Ureter (tissue), 1 donor: ENCODE measurements at regions not wholly inside any gene's neighbourhood (a gene's known extent, or its start where the extent isn't known, plus 50 kb on each side); places are given as distances from the start of the nearest gene placed in this dataset.
A peak's percentile ranks its signal among the peaks of the same experiment; 100 is the strongest.

ENCODE experiments used
- DNase-seq: peaks from one replicate; pipeline ENCODE4 v3.0.0-alpha.2; 2020; ENCODE audit warnings: low spot score
- donor health status: DM: yes; HTN: yes; CAD: no.

GRCh38 chr6:142500250-142500786, 198.5 kb downstream of the ADGRG6 start:
- no peak for DNase-seq

- no peak for DNase-seq
These were observed 200.0 kb downstream of the ADGRG6 start for GRCh38 chr6:142501795-142502194.

- no peak for DNase-seq
These were observed 205.3 kb downstream of the ADGRG6 start for GRCh38 chr6:142507065-142507464.

GRCh38 chr6:142510211-142510610, 208.4 kb downstream of the ADGRG6 start:
- no peak for DNase-seq

- DNase-seq, result no peak
These were observed 216.3 kb downstream of the ADGRG6 start for GRCh38 chr6:142518126-142518525.

GRCh38 chr6:142518761-142519160, 217.0 kb downstream of the ADGRG6 start:
- DNase-seq, result no peak

- no peak for DNase-seq
These were observed 220.0 kb downstream of the ADGRG6 start for GRCh38 chr6:142521791-142522190.

GRCh38 chr6:142523515-142524375, 221.9 kb downstream of the ADGRG6 start:
- no peak for DNase-seq

- DNase-seq, result no peak
These were observed 228.8 kb downstream of the ADGRG6 start for GRCh38 chr6:142530566-142530965.

- no peak for DNase-seq
These were observed 229.9 kb downstream of the ADGRG6 start for GRCh38 chr6:142531727-142532126.

- DNase-seq, result no peak
These were observed 232.3 kb downstream of the ADGRG6 start for GRCh38 chr6:142534076-142534475.

GRCh38 chr6:142534484-142534883, 232.7 kb downstream of the ADGRG6 start:
- DNase-seq, result no peak

GRCh38 chr6:142537612-142538478, 236.0 kb downstream of the ADGRG6 start:
- DNase-seq, result no peak

- DNase-seq, result peak; percentile 61
These were observed 241.0 kb downstream of the ADGRG6 start for GRCh38 chr6:142542704-142543233.

GRCh38 chr6:142543606-142544005, 241.8 kb downstream of the ADGRG6 start:
- no peak for DNase-seq

- DNase-seq, result no peak
These were observed 242.5 kb downstream of the ADGRG6 start for GRCh38 chr6:142544199-142544838.

GRCh38 chr6:142545147-142545546, 243.3 kb downstream of the ADGRG6 start:
- DNase-seq, result no peak

GRCh38 chr6:142548566-142548965, 246.8 kb downstream of the ADGRG6 start:
- no peak for DNase-seq

- no peak for DNase-seq
These were observed 248.7 kb downstream of the ADGRG6 start for GRCh38 chr6:142550310-142551063.

GRCh38 chr6:142551274-142551811, 249.5 kb downstream of the ADGRG6 start:
- DNase-seq, result peak; percentile 51

GRCh38 chr6:142558786-142559185, 257.0 kb downstream of the ADGRG6 start:
- DNase-seq, result no peak
